Gastroesophageal sphincter (tissue), 3 donors: ENCODE measurements at regions not wholly inside any gene's neighbourhood (a gene's known extent, or its start where the extent isn't known, plus 50 kb on each side); places are given as distances from the start of the nearest gene placed in this dataset.

Experiments
- CTCF ChIP-seq, 4 experiments: fragments of 200-600 bp in 2 of 4; fragments of 450-650 bp in 2 of 4; sonication (generic) in 1 of 4; IDR thresholded peaks; one replicate each; pipeline ENCODE4 v1.5.1; 2017 to 2019; ENCODE audit warnings: antibody characterized with exemption in 4 of 4, mild to moderate bottlenecking in 2 of 4, moderate library complexity in 2 of 4
- EP300 ChIP-seq: sonication (generic); formaldehyde crosslinking; IDR thresholded peaks from one replicate; pipeline ENCODE4 v1.6.1; 2017; ENCODE audit warnings: antibody characterized with exemption, mild to moderate bottlenecking
- POLR2A ChIP-seq, 2 donors: fragments of 450-650 bp; IDR thresholded peaks; one replicate each; pipeline ENCODE4 v1.6.1; 2017; ENCODE audit warnings: antibody characterized with exemption in 2 of 2, mild to moderate bottlenecking in 2 of 2, moderate library complexity in 1 of 2
- POLR2AphosphoS5 ChIP-seq: sonication (generic); formaldehyde crosslinking; IDR thresholded peaks from one replicate; pipeline ENCODE4 v1.6.1; 2017; ENCODE audit warnings: antibody characterized with exemption

GRCh38 chr3:73915886-73916285 is 291.1 kb upstream of the PDZRN3 start:
- no peak for TF ChIP-seq CTCF (IDR thresholded peaks at IDR 0.05)
- TF ChIP-seq POLR2AphosphoS5 = no peak
- TF ChIP-seq POLR2A (IDR thresholded peaks at IDR 0.05) = no peak
- no peak for TF ChIP-seq EP300
